Ishikawa (cell line): ENCODE measurements at regions not wholly inside any gene's neighbourhood (a gene's known extent, or its start where the extent isn't known, plus 50 kb on each side); places are given as distances from the start of the nearest gene placed in this dataset.

Experiments
- CEBPB ChIP-seq: IDR thresholded peaks from 2 replicates; pipeline ENCODE4 v1.6.1; 2012
- NFIC ChIP-seq: IDR thresholded peaks from 2 replicates; pipeline ENCODE4 v1.6.1; 2012
- RAD21 ChIP-seq: IDR thresholded peaks from 2 replicates; pipeline ENCODE4 v1.6.1; 2012; ENCODE audit warnings: low read depth
- TAF1 ChIP-seq: IDR thresholded peaks from 2 replicates; pipeline ENCODE4 v1.6.1; 2012; ENCODE audit warnings: low read depth, mild to moderate bottlenecking
- TEAD4 ChIP-seq: IDR thresholded peaks from 2 replicates; pipeline ENCODE4 v1.6.1; 2012
- ZBTB7A ChIP-seq: IDR thresholded peaks from 2 replicates; pipeline ENCODE4 v1.6.1; 2012; ENCODE audit warnings: low read depth

DNA sequence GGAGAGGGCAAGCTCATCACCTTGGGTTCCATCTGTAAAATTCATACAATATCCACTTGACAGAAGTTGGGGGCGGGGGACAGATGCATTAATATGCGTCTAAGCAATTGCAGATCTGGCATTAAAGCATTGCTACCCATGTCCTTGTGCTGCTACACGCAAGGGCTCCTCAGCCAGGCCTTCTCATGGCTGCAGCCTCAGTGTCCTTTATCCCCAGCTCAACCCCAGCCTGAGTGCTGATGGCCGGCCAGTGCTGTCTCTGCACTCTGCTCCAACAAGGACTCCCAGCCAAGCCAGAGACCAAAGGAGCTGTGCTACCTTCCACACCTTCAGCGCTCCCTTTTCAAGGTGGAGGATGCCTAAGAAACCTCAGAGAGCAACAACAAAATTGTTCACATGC lies 188.5 kb upstream of the STXBP5 start:
- TF ChIP-seq RAD21 (no peak), ZBTB7A (no peak), CEBPB (no peak), TEAD4 (no peak), TAF1 (no peak), NFIC (no peak)
